Activated CD4-positive, alpha-beta T cell treated with anti-CD3 and anti-CD28 coated beads, Interleukin-2, amount 10 ng/mL, durations not matched to agents 7 days and 5 days (primary cell): ENCODE measurements at regions not wholly inside any gene's neighbourhood (a gene's known extent, or its start where the extent isn't known, plus 50 kb on each side); places are given as distances from the start of the nearest gene placed in this dataset.

Source experiments
- CTCF ChIA-PET: fragments of 350-600 bp; sonication (Branson Sonifier 250); formaldehyde crosslinking; loops from one replicate; lab custom pipeline; 2021; ENCODE audit warnings: antibody characterized with exemption; lab: Charles Lee
- POLR2A ChIA-PET: fragments of 350-600 bp; sonication (Branson Sonifier 250); formaldehyde crosslinking; loops from one replicate; lab custom pipeline; 2021; ENCODE audit warnings: antibody characterized with exemption; lab: Charles Lee
- DNase-seq: peaks from one replicate; pipeline ENCODE4 v3.0.0-alpha.2; 2020
- H3K27ac Mint-ChIP-seq: one replicate; pipeline ENCODE4 v1.8.0; 2021; ENCODE audit warnings: mild to moderate bottlenecking, moderate library complexity, mixed read lengths
- H3K27me3 Mint-ChIP-seq: one replicate; pipeline ENCODE4 v1.8.0; 2021; ENCODE audit warnings: mixed read lengths
- H3K36me3 Mint-ChIP-seq: one replicate; pipeline ENCODE4 v1.8.0; 2021; ENCODE audit warnings: low read depth, mixed read lengths
- H3K4me1 Mint-ChIP-seq: one replicate; pipeline ENCODE4 v1.8.0; 2021; ENCODE audit warnings: mixed read lengths
- H3K4me3 Mint-ChIP-seq: one replicate; pipeline ENCODE4 v1.8.0; 2021; ENCODE audit warnings: mild to moderate bottlenecking, moderate library complexity, mixed read lengths
- H3K9me3 Mint-ChIP-seq: one replicate; pipeline ENCODE4 v1.8.0; 2021; ENCODE audit warnings: mixed read lengths

DNA sequence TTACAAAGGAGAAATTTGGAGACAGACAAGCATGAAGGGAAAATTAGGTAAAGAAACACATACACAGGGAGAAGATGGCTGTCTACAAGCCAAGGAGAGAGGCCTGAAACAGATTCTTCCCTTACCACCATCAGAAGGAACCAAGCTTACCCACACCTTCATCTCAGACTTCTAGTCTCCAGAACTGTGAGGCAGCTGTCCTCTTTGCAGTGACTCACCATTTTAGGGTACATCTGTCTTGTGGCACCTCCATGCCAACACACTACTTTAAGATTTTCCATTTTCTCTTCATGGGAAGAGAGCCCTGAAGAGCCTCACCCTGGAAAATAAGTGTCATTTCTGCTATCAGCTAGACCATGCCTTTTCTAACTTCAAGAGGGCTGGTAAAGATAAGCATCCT is 369.3 kb downstream of the FRK start:
- Mint-ChIP-seq H3K4me1 (no peaks in the 10 kb centered on the region), H3K4me3 (no peak overlapping the region), H3K27me3 (no peaks in the 10 kb centered on the region), H3K36me3 (no peaks in the 10 kb centered on the region), H3K27ac (no peak overlapping the region), H3K9me3 (no peaks in the 10 kb centered on the region)
- no peak for DNase-seq
- ChIA-PET POLR2A (no interaction called here), CTCF (interaction anchor here (0.6 kb wide), 1 partner anchor 1301 kb away, joined by 3 read pairs; no protein-coding TSS in a partner anchor)

DNA sequence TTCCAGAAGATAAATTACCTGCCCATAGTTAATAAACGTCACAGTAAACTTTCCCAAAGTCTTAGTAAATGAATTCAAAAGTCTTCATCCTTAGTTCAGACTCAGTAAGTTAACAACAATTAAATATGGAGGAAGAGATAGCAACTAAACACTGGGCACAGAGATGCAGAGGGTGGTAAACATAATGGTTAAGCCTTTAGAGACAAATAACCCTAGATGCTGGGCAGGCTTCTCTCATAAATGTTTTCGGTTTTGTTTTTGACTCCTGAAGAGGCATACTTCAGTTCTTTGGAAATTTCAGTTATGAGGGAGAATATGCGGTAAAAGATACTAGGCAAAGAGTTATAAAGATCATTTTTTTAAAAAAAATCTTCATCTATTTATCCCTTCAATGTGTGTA is 369.8 kb downstream of the FRK start:
- ChIA-PET POLR2A (no interaction called here), CTCF (no interaction called here)
- no peak for DNase-seq
- H3K36me3 Mint-ChIP-seq, result no peaks in the 10 kb centered on the region
- no peaks in the 10 kb centered on the region for H3K27me3 Mint-ChIP-seq
- H3K9me3 Mint-ChIP-seq, result no peaks in the 10 kb centered on the region
- no peak overlapping the region for H3K27ac Mint-ChIP-seq
- H3K4me3 Mint-ChIP-seq, result no peak overlapping the region
- no peaks in the 10 kb centered on the region for H3K4me1 Mint-ChIP-seq

DNA sequence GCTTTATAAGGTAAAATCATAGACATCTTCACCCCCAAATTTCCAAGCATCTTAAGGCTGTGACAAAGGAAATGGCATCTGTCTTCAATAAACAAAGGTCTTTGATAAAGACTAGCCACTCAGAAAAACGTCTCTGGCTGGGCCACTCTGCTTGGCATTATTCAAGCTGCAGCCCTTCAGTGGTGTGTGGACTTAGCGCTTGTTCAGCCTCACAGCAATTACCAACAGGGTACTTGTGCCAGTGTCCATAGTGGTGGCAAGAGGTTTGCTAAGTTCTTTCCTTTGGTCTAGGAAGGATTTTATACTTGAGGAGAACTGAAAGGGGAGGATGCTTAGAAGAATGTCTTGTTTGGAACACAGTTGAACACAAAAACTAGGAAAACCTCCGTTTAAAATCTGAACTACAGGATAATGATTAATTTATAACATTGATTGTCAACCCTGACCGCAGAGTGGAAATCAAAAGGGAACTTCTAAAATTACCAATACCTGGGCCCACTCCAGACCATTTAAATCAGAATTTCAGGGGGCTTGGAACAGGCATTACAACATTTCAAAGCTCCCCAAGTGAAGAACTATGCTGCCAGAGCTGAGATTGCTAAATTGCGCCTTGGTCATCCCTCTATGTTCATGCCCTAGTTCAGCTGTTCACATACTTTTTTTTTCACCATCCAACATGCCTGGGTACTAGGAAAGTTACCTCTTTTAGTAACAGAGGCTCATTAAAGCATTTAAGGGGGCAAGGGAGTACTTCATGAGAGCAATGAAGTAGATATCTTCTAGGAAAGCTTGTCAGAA is 378.5 kb downstream of the FRK start:
- H3K9me3 Mint-ChIP-seq, result no peaks in the 10 kb centered on the region
- no peaks in the 10 kb centered on the region for H3K27me3 Mint-ChIP-seq
- POLR2A ChIA-PET, result no interaction called here
- H3K27ac Mint-ChIP-seq, result no peak overlapping the region
- CTCF ChIA-PET, result no interaction called here
- H3K4me3 Mint-ChIP-seq, result no peak overlapping the region
- H3K36me3 Mint-ChIP-seq, result no peaks in the 10 kb centered on the region
- no peak for DNase-seq
- H3K4me1 Mint-ChIP-seq, result no peaks in the 10 kb centered on the region

DNA sequence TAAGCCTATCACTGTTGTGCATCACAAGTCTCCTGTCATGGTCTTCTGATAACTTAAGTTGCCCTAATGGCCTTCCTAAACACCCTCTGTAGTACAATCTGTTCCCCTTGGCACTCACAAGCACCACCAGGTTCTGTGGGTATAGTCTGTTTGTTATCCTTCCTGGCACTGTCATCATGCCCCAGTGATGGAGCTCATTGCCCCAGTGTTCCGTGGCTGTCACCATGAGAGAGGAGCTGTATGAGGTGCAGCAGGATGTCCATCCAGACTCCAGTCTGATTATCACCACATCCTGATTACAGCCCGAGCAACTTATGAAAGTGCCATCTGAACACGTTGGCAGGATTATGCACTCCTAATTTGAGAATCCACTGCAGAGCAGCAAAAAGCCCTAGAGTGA is 380.1 kb downstream of the FRK start:
- DNase-seq, result no peak
- ChIA-PET POLR2A (no interaction called here), CTCF (no interaction called here)
- no peaks in the 10 kb centered on the region for H3K27me3 Mint-ChIP-seq
- H3K36me3 Mint-ChIP-seq, result no peaks in the 10 kb centered on the region
- no peaks in the 10 kb centered on the region for H3K9me3 Mint-ChIP-seq
- no peak overlapping the region for H3K27ac Mint-ChIP-seq
- H3K4me3 Mint-ChIP-seq, result no peak overlapping the region
- H3K4me1 Mint-ChIP-seq, result no peaks in the 10 kb centered on the region

DNA sequence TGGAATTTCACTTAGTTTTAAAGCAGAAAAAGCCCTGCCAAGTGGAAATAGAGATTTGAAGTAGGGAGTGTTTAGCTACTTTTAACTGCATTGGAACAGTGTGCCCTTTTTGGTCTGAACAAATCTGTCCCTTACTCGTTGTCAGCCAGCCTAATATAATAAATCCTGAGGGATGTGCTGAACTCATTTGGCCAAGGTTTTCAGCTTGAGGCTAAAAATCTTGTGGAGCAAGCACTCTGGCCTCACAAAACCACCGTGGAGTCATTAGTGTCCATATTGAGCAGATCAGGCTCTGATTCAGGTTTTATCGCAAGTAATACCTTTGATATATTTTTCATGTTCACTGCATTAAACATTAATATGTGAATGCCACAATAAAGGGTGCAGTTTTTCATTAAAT is 383.5 kb downstream of the FRK start:
- ChIA-PET POLR2A (no interaction called here), CTCF (no interaction called here)
- Mint-ChIP-seq H3K4me3 (no peak overlapping the region), H3K36me3 (no peaks in the 10 kb centered on the region), H3K4me1 (no peaks in the 10 kb centered on the region), H3K27ac (no peak overlapping the region), H3K27me3 (no peaks in the 10 kb centered on the region), H3K9me3 (no peaks in the 10 kb centered on the region)
- no peak for DNase-seq

DNA sequence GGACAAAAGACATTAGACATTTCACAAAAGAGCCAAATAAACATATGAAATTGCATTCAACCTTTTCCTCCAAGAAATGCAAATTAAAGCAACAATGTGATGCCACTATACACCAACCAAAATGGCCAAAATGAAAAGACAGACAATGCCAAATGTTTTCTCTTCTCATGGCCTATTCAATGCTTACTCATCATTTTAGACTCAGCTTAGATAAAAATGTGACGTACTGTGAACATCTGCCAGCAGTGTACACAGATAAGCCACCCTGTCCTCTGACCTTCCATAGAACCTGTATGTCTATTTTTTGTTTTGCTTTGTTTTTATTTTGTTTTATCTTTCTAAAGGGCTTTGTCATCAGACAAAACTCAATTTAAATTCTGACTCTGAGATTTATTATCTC is 385.2 kb downstream of the FRK start:
- DNase-seq, result no peak
- Mint-ChIP-seq H3K27me3 (no peaks in the 10 kb centered on the region), H3K9me3 (no peaks in the 10 kb centered on the region), H3K4me1 (no peaks in the 10 kb centered on the region), H3K36me3 (no peaks in the 10 kb centered on the region), H3K4me3 (no peak overlapping the region), H3K27ac (no peak overlapping the region)
- CTCF ChIA-PET, result no interaction called here
- POLR2A ChIA-PET, result no interaction called here

DNA sequence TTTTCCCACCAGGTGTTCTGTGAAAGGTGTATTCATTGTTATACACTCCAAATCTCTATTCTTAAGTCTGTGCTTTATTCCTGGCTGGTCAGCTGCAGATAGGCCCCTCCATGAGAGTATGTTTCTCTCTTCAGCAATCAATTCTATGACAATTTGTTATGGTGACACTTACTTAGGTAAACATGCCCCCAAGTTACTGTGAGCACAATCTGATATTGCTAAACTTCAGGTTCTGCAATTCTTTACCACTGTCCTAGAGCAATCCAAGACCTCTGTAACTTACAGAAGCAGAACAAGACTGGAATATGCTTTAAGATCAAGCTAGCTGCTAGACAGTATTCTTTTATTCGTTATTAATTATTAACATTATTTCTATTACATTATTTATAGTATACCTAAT is 391.9 kb downstream of the FRK start:
- CTCF ChIA-PET, result no interaction called here
- no peaks in the 10 kb centered on the region for H3K4me1 Mint-ChIP-seq

DNA sequence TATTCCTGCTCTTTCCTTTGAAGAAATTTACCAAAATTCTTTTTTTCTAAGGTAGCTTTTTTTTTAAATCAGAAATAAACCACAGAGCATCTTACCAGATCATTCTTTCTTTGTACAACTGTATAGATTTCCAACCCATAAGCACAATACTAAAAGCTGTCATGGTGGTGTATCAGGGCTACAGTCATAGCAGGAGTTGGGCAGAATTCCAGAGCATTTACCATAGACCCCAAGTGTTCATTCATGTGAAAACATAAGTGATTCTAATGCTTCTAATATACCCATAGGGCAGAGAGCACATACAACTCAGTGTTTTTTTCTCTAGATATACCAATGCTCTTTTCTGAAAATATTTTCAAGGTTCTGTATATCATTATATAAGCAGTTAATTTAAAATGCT is 392.5 kb downstream of the FRK start:
- CTCF ChIA-PET, result no interaction called here
- H3K36me3 Mint-ChIP-seq, result no peaks in the 10 kb centered on the region
- no peak overlapping the region for H3K27ac Mint-ChIP-seq
- H3K27me3 Mint-ChIP-seq, result no peaks in the 10 kb centered on the region
- no peak for DNase-seq
- no peaks in the 10 kb centered on the region for H3K4me1 Mint-ChIP-seq
- H3K4me3 Mint-ChIP-seq, result no peak overlapping the region
- H3K9me3 Mint-ChIP-seq, result no peaks in the 10 kb centered on the region
- POLR2A ChIA-PET, result no interaction called here

More for the DNA sequence above, 391.9 kb downstream of the FRK start:
- POLR2A ChIA-PET, result no interaction called here
- DNase-seq, result no peak
- no peaks in the 10 kb centered on the region for H3K36me3 Mint-ChIP-seq
- no peaks in the 10 kb centered on the region for H3K9me3 Mint-ChIP-seq
- no peak overlapping the region for H3K4me3 Mint-ChIP-seq
- H3K27ac Mint-ChIP-seq, result no peak overlapping the region
- no peaks in the 10 kb centered on the region for H3K27me3 Mint-ChIP-seq

DNA sequence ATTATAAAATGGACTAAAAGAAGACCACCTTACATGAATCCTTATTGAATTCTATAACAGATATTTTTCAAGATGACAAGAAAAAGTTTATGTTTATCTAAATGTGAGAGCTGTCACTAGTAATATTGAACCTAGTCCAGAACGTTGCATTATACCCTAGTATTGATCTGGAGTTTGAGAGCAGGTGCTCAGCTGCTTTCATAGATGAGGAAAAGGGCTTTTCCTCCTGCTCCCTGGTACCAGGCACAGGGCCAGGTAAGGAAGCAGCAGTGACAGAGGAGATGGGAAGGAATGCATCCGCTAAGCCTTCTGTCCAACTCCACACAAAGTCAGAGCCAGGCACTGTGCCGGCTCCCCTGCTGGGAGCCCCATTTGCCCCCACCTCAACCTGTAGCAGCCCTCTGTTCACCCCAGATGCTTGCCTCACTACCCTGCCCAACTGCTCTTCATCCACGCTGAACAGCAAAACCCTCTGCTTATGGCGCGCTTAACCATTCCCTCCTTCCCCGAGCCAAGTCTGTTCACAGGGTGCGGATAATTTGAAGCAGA is 393.1 kb downstream of the FRK start:
- H3K36me3 Mint-ChIP-seq, result no peaks in the 10 kb centered on the region
- H3K9me3 Mint-ChIP-seq, result no peaks in the 10 kb centered on the region
- POLR2A ChIA-PET, result no interaction called here
- DNase-seq, result no peak
- no peaks in the 10 kb centered on the region for H3K27me3 Mint-ChIP-seq
- no peaks in the 10 kb centered on the region for H3K4me1 Mint-ChIP-seq
- H3K27ac Mint-ChIP-seq, result no peak overlapping the region
- no peak overlapping the region for H3K4me3 Mint-ChIP-seq
- CTCF ChIA-PET, result no interaction called here

DNA sequence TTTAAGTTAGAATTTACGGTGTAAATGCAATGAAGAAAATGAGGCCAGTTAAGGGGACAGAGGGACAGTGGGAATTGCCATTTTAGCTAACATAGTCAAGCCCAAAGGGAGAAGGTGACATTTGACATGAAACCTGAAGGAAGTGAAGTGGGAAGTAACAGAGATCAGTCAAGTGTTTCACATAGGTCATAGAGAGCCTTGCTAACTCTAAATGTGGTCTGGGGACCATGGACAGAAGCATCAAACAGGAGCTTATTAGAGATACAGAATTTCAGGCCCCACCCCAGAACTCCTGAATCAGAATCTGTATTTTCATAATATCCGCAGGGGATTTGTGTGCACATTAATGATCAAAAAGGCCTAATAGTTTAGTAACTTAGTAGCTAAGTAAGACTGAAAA is 393.7 kb downstream of the FRK start:
- POLR2A ChIA-PET, result no interaction called here
- no peaks in the 10 kb centered on the region for H3K4me1 Mint-ChIP-seq
- no peak overlapping the region for H3K4me3 Mint-ChIP-seq
- H3K27ac Mint-ChIP-seq, result no peak overlapping the region
- no peaks in the 10 kb centered on the region for H3K9me3 Mint-ChIP-seq
- no peaks in the 10 kb centered on the region for H3K27me3 Mint-ChIP-seq
- CTCF ChIA-PET, result no interaction called here
- DNase-seq, result no peak
- no peaks in the 10 kb centered on the region for H3K36me3 Mint-ChIP-seq

DNA sequence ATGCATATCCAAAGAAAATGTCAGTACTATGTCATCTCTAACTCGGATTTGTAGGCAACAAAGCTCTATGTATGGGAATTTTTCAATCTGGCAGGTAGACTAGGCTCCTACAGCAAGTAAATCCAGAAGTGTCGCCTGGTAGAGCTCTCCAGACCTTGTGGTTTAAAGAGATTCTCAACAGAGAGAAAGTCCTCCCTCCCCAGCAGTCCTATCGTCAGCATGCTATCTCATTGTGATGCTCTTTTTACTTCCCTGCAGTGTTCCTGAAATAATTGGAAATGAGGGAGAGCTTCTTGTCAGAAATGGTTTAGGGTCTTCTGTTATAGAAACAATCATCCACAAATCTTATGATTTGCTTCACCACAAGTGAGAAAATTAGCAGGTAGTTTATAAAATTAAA is 395.4 kb downstream of the FRK start:
- no peaks in the 10 kb centered on the region for H3K27me3 Mint-ChIP-seq
- no peak for DNase-seq
- ChIA-PET POLR2A (no interaction called here), CTCF (no interaction called here)
- H3K9me3 Mint-ChIP-seq, result no peaks in the 10 kb centered on the region
- no peaks in the 10 kb centered on the region for H3K4me1 Mint-ChIP-seq
- no peak overlapping the region for H3K27ac Mint-ChIP-seq
- H3K36me3 Mint-ChIP-seq, result no peaks in the 10 kb centered on the region
- H3K4me3 Mint-ChIP-seq, result no peak overlapping the region

DNA sequence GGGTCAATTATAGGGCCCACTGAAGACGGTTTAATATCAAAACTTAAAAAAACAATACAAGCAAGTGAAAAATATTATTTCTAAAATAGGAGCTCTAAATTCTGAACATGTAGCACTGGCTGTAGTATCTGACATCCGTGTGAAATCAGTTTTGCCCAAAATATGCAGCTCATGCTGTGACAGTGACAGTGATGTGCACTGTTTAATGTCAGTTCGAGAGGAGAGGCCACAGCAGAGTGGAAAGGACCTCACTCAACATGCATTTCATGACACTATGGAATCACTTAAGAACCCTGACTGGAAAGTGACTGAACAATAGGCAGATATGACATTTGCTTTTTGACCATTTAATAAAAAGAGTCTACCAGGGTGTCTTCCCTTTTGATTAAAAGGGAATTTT is 397.0 kb downstream of the FRK start:
- H3K4me3 Mint-ChIP-seq, result no peak overlapping the region
- ChIA-PET POLR2A (no interaction called here), CTCF (no interaction called here)
- H3K9me3 Mint-ChIP-seq, result peaks cover 5% of the 10 kb centered on the region
- no peak overlapping the region for H3K27ac Mint-ChIP-seq
- no peak for DNase-seq
- H3K4me1 Mint-ChIP-seq, result no peaks in the 10 kb centered on the region
- H3K36me3 Mint-ChIP-seq, result no peaks in the 10 kb centered on the region
- H3K27me3 Mint-ChIP-seq, result no peaks in the 10 kb centered on the region

DNA sequence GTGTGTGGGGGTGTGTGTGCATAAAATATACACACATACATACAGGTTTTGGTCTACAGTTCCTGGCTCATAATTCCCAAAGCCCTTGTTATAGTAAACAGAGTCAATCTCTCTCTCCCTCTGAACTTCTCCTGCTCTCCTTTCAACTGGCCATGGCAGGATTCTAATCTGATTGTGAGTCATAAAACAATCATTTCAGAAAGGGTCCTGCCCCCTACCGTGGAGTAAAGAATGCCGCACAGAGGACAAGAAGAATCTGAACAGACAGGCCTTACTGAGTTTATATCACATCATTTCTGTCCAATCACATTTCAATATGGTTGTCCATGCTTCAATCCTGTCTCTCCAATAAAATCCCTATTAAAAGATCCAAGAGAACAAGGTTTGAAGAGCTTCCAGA is 416.9 kb downstream of the FRK start:
- ChIA-PET POLR2A (no interaction called here), CTCF (no interaction called here)
- Mint-ChIP-seq H3K4me3 (no peak overlapping the region), H3K27me3 (no peaks in the 10 kb centered on the region), H3K4me1 (no peaks in the 10 kb centered on the region), H3K27ac (no peak overlapping the region), H3K36me3 (no peaks in the 10 kb centered on the region), H3K9me3 (no peaks in the 10 kb centered on the region)
- no peak for DNase-seq

DNA sequence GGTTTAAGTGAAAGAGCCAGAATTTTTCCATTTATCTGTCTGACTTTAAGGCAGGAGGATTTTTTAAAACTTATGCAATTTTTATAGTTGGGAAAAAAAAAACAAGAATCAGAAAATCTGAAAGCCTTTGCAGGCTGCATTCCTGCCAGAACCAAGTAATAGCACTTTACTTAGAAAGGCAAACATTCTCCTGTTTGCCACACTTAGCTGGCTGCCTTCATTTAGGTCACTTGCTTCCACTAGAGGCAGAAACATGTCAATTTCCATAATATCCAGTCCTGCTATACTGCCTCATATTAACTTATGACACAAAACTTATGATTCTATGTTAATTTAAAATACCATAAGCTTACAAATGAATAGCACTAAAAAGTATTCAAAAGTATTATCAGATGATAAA is 425.8 kb downstream of the FRK start:
- DNase-seq, result no peak
- CTCF ChIA-PET, result no interaction called here
- H3K4me1 Mint-ChIP-seq, result no peaks in the 10 kb centered on the region
- H3K27ac Mint-ChIP-seq, result no peak overlapping the region
- H3K36me3 Mint-ChIP-seq, result no peaks in the 10 kb centered on the region
- no peaks in the 10 kb centered on the region for H3K9me3 Mint-ChIP-seq
- POLR2A ChIA-PET, result no interaction called here
- H3K27me3 Mint-ChIP-seq, result no peaks in the 10 kb centered on the region
- H3K4me3 Mint-ChIP-seq, result no peak overlapping the region
